ENCODE measurements at regions not wholly inside any gene's neighbourhood (a gene's known extent, or its start where the extent isn't known, plus 50 kb on each side); places are given as distances from the start of the nearest gene placed in this dataset.

DNA sequence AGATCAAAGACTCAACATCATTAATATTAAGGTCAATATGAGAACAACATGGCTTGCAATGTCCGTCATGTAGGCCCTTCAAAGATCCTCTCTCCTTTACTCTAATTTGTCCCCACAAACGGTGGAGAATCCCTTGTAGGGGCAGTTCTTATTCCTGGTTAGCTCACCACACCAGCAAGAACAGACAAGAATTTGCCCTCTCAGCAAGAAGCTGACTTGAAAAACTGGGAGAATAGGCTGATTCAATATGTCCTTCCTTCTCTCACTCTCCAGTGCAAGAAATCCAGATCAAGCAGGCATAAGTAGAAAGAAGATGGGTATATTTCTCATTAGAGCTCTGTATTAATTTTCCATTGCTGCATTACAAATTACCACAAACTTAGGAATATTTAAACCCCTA is 704.2 kb upstream of the SLIT2 start:
- no peak for DNase-seq (ENCODE audit: low spot score)
- TF ChIP-seq, protein P1, sequence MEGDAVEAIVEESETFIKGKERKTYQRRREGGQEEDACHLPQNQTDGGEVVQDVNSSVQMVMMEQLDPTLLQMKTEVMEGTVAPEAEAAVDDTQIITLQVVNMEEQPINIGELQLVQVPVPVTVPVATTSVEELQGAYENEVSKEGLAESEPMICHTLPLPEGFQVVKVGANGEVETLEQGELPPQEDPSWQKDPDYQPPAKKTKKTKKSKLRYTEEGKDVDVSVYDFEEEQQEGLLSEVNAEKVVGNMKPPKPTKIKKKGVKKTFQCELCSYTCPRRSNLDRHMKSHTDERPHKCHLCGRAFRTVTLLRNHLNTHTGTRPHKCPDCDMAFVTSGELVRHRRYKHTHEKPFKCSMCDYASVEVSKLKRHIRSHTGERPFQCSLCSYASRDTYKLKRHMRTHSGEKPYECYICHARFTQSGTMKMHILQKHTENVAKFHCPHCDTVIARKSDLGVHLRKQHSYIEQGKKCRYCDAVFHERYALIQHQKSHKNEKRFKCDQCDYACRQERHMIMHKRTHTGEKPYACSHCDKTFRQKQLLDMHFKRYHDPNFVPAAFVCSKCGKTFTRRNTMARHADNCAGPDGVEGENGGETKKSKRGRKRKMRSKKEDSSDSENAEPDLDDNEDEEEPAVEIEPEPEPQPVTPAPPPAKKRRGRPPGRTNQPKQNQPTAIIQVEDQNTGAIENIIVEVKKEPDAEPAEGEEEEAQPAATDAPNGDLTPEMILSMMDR (conservative IDR thresholded peaks at IDR 0.05; ENCODE audit: low read depth), result no peak
- H3K27ac ChIP-seq, result no peak overlapping the region
- ChIA-PET CTCF (no interaction called here), POLR2A (ENCODE audit: low non-redundant PET) (no interaction called here)

DNA sequence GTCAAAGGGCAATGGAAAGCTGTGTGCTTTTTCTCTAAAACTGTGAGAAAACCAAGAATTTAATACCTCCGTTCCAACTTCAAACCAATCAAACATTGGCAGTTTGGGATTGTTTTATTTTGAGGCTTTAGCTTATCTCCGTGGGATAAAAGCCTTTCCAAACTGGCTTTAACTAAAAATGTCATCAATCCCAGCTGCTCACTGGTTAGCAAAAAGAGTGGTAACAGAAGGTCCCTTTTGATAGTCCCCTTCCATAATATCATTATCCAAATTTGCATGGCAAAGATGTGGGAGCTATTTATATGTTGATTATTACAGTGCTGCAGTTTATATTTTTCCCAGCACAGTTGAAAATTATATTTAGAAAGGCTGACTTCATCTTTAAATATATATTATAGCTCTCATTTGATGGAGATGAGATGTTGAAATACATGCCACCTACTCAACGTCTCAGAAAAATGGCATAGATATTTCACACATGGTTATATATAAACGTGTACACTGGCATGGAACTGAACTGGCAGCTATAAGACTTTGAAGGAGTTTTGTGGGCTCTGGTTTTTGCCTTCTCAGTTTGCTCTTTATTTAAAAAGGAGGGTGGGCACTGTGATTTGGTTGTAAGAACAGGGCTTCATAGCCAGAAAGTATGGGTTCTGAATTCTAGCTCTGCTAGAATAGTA is 707.1 kb upstream of the SLIT2 start:
- no peak for DNase-seq (ENCODE audit: low spot score)
- TF ChIP-seq, protein P1 (conservative IDR thresholded peaks at IDR 0.05; ENCODE audit: low read depth), result no peak
- H3K27ac ChIP-seq, result no peak overlapping the region
- ChIA-PET POLR2A (ENCODE audit: low non-redundant PET) (no interaction called here), CTCF (interaction anchor here (0.6 kb wide), 1 partner anchor 52 kb away, joined by 6 read pairs; no protein-coding TSS in a partner anchor)

DNA sequence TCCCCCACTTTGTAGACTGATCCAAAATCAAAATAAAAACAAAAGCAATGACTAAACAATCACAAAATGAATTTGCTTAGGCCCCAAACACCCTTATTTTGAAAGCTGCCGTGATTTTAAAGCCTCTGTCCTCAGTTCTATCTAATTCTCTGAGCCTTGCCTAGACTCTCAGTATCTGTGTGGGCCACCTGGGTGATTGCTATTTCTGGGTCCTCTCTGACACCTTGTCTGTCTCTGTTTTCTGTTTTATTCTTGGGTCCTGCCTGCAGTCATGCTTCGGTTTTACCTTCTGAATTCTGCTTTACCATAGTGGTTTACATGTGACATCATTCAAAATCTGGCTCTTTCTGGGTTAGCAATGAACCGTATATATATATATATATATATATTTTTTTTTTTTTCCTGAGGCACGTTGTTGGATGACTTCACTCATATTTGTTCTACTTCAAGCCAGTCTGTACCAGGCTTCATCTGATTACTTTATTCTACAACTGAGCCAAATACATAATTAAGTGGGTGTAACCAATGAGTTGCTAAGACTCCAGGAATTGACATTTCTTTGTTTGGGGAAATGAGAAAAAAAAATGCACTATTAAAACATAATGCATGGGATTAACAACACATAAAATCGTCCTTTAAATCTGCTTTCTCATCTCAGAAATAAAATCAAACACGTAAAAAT is 710.7 kb upstream of the SLIT2 start:
- DNase-seq (ENCODE audit: low spot score), result no peak
- POLR2A ChIA-PET (ENCODE audit: low non-redundant PET), result no interaction called here
- CTCF ChIA-PET, result no interaction called here
- no peak overlapping the region for H3K27ac ChIP-seq
- TF ChIP-seq, protein P1 (conservative IDR thresholded peaks at IDR 0.05; ENCODE audit: low read depth), result no peak

DNA sequence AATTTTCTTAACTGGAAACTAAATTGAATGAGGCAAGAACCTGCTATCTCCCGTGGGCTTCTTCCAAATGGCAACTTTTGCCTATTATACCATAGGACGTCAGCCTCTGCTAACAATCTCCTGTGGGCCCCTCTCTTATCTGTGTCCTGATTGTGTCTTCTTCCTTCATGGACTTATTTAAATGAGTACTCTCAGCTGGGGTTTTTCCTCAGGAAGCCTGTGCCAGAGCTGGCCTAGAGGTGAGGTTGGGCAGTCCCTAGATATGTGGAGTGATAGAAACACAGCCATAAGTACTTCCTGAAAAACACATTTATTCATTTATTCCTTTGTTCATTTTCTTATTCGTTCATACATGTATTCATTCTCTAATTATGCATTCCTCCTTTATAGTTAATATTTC is 712.5 kb upstream of the SLIT2 start:
- no peak for DNase-seq (ENCODE audit: low spot score)
- ChIA-PET POLR2A (ENCODE audit: low non-redundant PET) (no interaction called here), CTCF (no interaction called here)
- TF ChIP-seq, protein P1 (conservative IDR thresholded peaks at IDR 0.05; ENCODE audit: low read depth), result no peak
- H3K27ac ChIP-seq, result no peak overlapping the region

DNA sequence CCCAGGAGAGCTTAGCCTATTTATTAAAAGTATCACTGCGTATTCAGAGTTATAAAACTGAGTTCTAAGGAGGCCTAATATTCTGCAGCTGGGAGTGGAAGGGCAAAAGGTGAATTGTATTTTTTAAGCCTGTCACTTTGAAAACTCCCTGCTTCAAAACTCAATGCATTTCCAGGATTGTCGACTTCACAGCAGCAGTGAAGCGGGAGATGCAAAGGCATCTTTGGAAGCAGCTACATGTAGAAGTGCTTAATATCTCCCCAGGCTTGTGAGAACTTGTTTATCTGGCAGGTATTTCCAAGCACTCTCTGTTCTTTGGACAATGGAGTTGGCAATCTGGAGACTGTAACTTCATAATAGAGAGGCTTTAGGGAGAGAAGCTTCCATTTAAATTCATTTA is 717.5 kb upstream of the SLIT2 start:
- ChIA-PET CTCF (no interaction called here), POLR2A (ENCODE audit: low non-redundant PET) (no interaction called here)
- TF ChIP-seq, protein P1 (conservative IDR thresholded peaks at IDR 0.05; ENCODE audit: low read depth), result no peak
- no peak overlapping the region for H3K27ac ChIP-seq
- no peak for DNase-seq (ENCODE audit: low spot score)

DNA sequence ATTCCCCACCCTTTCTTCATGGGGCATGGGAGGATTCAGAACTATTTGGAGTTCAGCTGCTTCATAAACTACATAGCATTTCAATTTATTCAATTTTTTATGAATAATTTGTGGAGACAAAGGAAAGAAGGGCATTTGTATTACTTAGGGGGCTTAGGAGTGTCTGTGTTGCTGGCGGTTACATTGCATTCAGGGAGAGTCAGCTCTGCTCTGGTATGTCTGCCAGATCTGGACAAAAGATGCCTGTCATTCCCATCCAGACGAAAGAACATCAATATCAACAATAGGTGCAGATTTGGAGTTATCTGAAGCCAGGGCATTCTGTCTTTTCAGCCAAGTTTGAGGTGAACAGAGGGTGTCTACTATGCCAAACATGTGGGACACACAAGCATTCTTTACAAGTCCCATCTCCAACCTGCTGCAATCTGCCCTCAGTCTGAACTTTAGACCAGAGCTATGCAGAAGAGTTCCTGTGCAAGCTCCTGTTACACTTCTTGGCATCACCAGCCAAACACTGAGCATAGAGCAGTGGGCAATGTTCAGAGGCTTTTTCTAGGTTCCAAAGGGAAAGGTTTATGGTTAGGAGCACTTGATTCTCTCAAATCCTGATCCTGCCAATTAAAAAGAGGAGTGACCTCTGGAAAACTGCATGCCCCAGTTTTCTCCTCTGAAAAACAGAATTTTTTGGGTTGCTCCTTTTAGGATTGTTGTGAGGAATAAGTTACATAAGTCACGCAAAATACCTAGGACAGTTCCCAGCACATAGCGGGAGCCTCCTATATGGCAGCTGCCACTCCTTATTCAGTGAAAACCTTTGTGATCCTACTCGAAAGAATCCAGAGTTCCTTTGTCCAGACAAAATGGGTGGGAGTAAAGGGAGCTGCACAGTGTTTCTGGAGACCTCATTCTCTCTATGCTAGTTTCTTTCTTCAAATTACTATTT is 719.5 kb upstream of the SLIT2 start:
- TF ChIP-seq, protein P1 (conservative IDR thresholded peaks at IDR 0.05; ENCODE audit: low read depth), result no peak
- DNase-seq (ENCODE audit: low spot score), result no peak
- ChIA-PET CTCF (no interaction called here), POLR2A (ENCODE audit: low non-redundant PET) (no interaction called here)
- H3K27ac ChIP-seq, result no peak overlapping the region
